PC-9 (cell line): ENCODE measurements at regions not wholly inside any gene's neighbourhood (a gene's known extent, or its start where the extent isn't known, plus 50 kb on each side); places are given as distances from the start of the nearest gene placed in this dataset.
"Not testable (repeated sequence)": the region's sequence is repeated elsewhere in the genome, so short reads cannot be mapped to it uniquely, and the experiment has no call there.

Experiments
- BruUV-seq: library from RNA; stranded (reverse); fragments of 400-500 nt; replicated peaks from 2 replicates; lab custom pipeline; 2021; lab: Mats Ljungman, UMichigan
- CTCF ChIA-PET: fragments of 300-600 bp; sonication (Branson Sonifier 250); formaldehyde crosslinking; loops from one replicate; lab custom pipeline; 2022; ENCODE audit warnings: antibody characterized with exemption; lab: Charles Lee
- POLR2A ChIA-PET: fragments of 300-600 bp; sonication (Branson Sonifier 250); formaldehyde crosslinking; loops from one replicate; lab custom pipeline; 2022; ENCODE audit warnings: antibody characterized with exemption; ENCODE audit not compliant: unreplicated experiment; lab: Charles Lee
- DNase-seq, 2 experiments: peaks; one replicate each; pipeline versions ENCODE4 v3.0.0 to v3.0.0-alpha.2; 2015 to 2022; ENCODE audit warnings: mixed read lengths in 1 of 2
- H2AFZ ChIP-seq: fragments of 200-600 bp; sonication (generic); 2 replicates; pipeline ENCODE4 v1.8.1; 2017; ENCODE audit warnings: antibody characterized with exemption
- H3F3A ChIP-seq: fragments of 200-600 bp; sonication (generic); 2 replicates; pipeline ENCODE4 v1.8.1; 2017; ENCODE audit warnings: antibody characterized with exemption, mild to moderate bottlenecking, low read depth; ENCODE audit not compliant: insufficient read depth
- H3K27ac ChIP-seq: fragments of 200-600 bp; sonication (generic); 2 replicates; pipeline ENCODE4 v1.6.1; 2016; ENCODE audit warnings: mixed run types
- H3K27me3 ChIP-seq: fragments of 200-600 bp; sonication (generic); 2 replicates; pipeline ENCODE4 v1.6.1; 2016; ENCODE audit warnings: low read depth, mixed run types; ENCODE audit not compliant: insufficient read depth
- H3K36me3 ChIP-seq: fragments of 200-600 bp; sonication (generic); 2 replicates; pipeline ENCODE4 v1.6.1; 2016; ENCODE audit warnings: low read depth, mixed run types
- H3K4me1 ChIP-seq: fragments of 200-600 bp; sonication (generic); replicated peaks from 2 replicates; pipeline ENCODE4 v1.6.1; 2016; ENCODE audit warnings: mixed run types; ENCODE audit not compliant: insufficient read depth
- H3K4me2 ChIP-seq: fragments of 200-600 bp; sonication (generic); 2 replicates; pipeline ENCODE4 v1.6.1; 2017; ENCODE audit warnings: mixed run types
- H3K4me3 ChIP-seq: fragments of 200-600 bp; sonication (generic); 2 replicates; pipeline ENCODE4 v1.6.1; 2016; ENCODE audit warnings: mixed run types
- H3K79me2 ChIP-seq: fragments of 200-600 bp; sonication (generic); 2 replicates; pipeline ENCODE4 v1.6.1; 2017; ENCODE audit warnings: low read depth, mixed run types
- H3K9me2 ChIP-seq: fragments of 200-600 bp; sonication (generic); 2 replicates; pipeline ENCODE4 v1.8.1; 2017; ENCODE audit warnings: mild to moderate bottlenecking; ENCODE audit not compliant: insufficient read depth
- H3K9me3 ChIP-seq: fragments of 200-600 bp; sonication (generic); 2 replicates; pipeline ENCODE4 v1.8.1; 2016; ENCODE audit warnings: low read depth; ENCODE audit not compliant: insufficient read depth
- H4K20me1 ChIP-seq: fragments of 200-600 bp; sonication (generic); 2 replicates; pipeline ENCODE4 v1.8.1; 2017; ENCODE audit not compliant: insufficient read depth
- EZH2 ChIP-seq: fragments of 200-600 bp; sonication (generic); IDR thresholded peaks from 2 replicates; pipeline ENCODE4 v1.8.0; 2017; ENCODE audit warnings: antibody characterized with exemption, low read depth
- intact Hi-C: fragments of 100-400 bp; cut with micrococcal nuclease; formaldehyde crosslinking; loops from one replicate; pipeline ENCODE4 v1.10.0; 2022; ENCODE audit not compliant: unreplicated experiment
- TF ChIP-seq, protein P1 (sequence below): fragments of 200-600 bp; sonication (generic); conservative IDR thresholded peaks from 2 replicates; pipeline ENCODE4 v1.6.1; 2017; ENCODE audit warnings: mixed run types, antibody characterized with exemption, mild to moderate bottlenecking, moderate library complexity

DNA sequence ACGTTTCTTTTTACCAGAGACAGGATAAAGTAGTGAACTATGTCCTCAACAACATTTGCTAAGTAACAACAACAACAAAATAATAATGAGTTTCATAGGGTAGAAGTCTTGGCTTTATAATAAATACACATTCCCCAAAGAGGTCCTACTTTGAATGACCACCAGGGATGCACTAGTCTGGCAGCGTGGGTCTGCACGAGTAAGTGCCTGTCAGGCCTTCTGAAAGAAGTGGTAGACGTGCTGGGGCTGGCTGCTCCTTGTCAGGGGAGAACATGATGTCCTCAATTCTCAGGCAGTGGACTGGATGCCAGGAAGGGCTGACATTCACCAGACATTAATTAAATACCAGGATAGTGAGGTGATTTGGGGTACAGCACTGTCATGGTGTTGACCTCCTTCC lies 331.1 kb downstream of the TMEM38B start:
- H2AFZ ChIP-seq = no peak overlapping the region

GRCh38 chr9:106030146-106030545 lies 335.8 kb downstream of the TMEM38B start:
- H3K9me3 ChIP-seq, H3K27ac ChIP-seq, H3K4me2 ChIP-seq, H3K27me3 ChIP-seq, H3K9me2 ChIP-seq, H2AFZ ChIP-seq, DNase-seq, POLR2A ChIA-PET, H3K36me3 ChIP-seq, H3K79me2 ChIP-seq, H3K4me1 ChIP-seq, H4K20me1 ChIP-seq, H3F3A ChIP-seq, BruUV-seq, CTCF ChIA-PET, H3K4me3 ChIP-seq, intact Hi-C loops: not testable (repeated sequence)

More for the DNA sequence above, 331.1 kb downstream of the TMEM38B start:
- intact Hi-C loops = no loop called here
- DNase-seq = no peak
- BruUV-seq = no TSS peak
- H3K79me2 ChIP-seq = no peaks in the 10 kb centered on the region
- H3K9me3 ChIP-seq = no peaks in the 10 kb centered on the region
- H4K20me1 ChIP-seq = no peaks in the 10 kb centered on the region
- no peak overlapping the region for H3K4me3 ChIP-seq
- H3K9me2 ChIP-seq = no peaks in the 10 kb centered on the region
- H3K4me1 ChIP-seq = no peaks in the 10 kb centered on the region
- ChIA-PET POLR2A (no interaction called here), CTCF (no interaction called here)
- no peak overlapping the region for H3K4me2 ChIP-seq
- no peaks in the 10 kb centered on the region for H3K36me3 ChIP-seq
- TF ChIP-seq, protein P1, sequence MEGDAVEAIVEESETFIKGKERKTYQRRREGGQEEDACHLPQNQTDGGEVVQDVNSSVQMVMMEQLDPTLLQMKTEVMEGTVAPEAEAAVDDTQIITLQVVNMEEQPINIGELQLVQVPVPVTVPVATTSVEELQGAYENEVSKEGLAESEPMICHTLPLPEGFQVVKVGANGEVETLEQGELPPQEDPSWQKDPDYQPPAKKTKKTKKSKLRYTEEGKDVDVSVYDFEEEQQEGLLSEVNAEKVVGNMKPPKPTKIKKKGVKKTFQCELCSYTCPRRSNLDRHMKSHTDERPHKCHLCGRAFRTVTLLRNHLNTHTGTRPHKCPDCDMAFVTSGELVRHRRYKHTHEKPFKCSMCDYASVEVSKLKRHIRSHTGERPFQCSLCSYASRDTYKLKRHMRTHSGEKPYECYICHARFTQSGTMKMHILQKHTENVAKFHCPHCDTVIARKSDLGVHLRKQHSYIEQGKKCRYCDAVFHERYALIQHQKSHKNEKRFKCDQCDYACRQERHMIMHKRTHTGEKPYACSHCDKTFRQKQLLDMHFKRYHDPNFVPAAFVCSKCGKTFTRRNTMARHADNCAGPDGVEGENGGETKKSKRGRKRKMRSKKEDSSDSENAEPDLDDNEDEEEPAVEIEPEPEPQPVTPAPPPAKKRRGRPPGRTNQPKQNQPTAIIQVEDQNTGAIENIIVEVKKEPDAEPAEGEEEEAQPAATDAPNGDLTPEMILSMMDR = no peak
- no peak for TF ChIP-seq EZH2
- H3F3A ChIP-seq = no peaks in the 10 kb centered on the region
- no peak overlapping the region for H3K27ac ChIP-seq
- H3K27me3 ChIP-seq = no peaks in the 10 kb centered on the region

DNA sequence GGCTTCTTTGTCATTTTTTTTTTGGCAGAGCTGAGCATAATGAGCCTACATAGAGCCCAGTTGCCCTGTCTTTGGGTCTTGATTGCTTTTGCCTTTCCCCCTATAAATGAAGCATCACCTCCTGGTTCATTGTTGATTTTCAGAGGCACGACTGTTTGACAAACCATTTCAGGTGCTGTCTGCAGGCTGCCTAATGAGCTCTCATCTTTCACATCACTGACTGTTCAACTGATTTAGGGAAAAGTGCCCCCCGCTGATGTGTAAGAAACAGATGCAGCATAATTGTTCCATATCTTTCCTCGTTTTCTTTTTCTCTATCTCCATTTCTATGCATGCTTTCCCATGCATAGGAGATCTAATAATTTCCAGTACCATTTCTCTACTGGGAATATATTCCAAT lies 338.6 kb downstream of the TMEM38B start:
- Histone ChIP-seq H3K79me2 (no peaks in the 10 kb centered on the region), H3K27ac (no peak overlapping the region), H3K4me1 (no peaks in the 10 kb centered on the region), H3K27me3 (no peaks in the 10 kb centered on the region), H3K36me3 (no peaks in the 10 kb centered on the region), H3K9me3 (no peaks in the 10 kb centered on the region), H2AFZ (no peak overlapping the region), H3K9me2 (no peaks in the 10 kb centered on the region), H4K20me1 (no peaks in the 10 kb centered on the region), H3K4me2 (no peak overlapping the region), H3F3A (no peaks in the 10 kb centered on the region), H3K4me3 (no peak overlapping the region)
- TF ChIP-seq, protein P1 = no peak
- TF ChIP-seq EZH2 = no peak
- DNase-seq = no peak
- CTCF ChIA-PET = no interaction called here
- POLR2A ChIA-PET = no interaction called here
- BruUV-seq = no TSS peak
- intact Hi-C loops = no loop called here

DNA sequence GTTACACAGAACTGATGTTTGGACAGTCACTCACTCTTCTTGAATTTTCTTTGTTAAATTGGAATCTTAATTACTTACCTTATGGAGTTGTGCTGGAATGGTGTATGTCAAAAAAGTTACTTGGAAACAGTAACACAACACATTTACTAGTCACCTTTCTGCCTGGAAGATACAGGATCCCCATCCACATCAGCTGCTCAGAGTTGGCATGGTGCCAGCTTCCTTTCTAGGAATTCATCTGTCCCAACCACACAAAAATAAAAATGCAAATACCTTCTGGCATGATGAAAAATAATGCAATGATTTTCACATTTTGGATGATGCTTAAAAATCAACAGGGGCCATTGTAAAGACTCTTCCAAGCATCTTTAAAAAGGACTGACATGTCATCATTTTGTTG lies 341.5 kb downstream of the TMEM38B start:
- no peaks in the 10 kb centered on the region for H3K79me2 ChIP-seq
- ChIA-PET POLR2A (no interaction called here), CTCF (no interaction called here)
- H3K4me3 ChIP-seq = no peak overlapping the region
- no peak overlapping the region for H3K27ac ChIP-seq
- H3F3A ChIP-seq = no peaks in the 10 kb centered on the region
- H3K9me2 ChIP-seq = no peaks in the 10 kb centered on the region
- no peak for DNase-seq
- no peak overlapping the region for H2AFZ ChIP-seq
- no peaks in the 10 kb centered on the region for H4K20me1 ChIP-seq
- H3K4me2 ChIP-seq = no peak overlapping the region
- TF ChIP-seq, protein P1 = no peak
- no peak for TF ChIP-seq EZH2
- H3K36me3 ChIP-seq = no peaks in the 10 kb centered on the region
- H3K9me3 ChIP-seq = no peaks in the 10 kb centered on the region
- intact Hi-C loops = no loop called here
- no TSS peak for BruUV-seq
- H3K4me1 ChIP-seq = no peaks in the 10 kb centered on the region
- H3K27me3 ChIP-seq = no peaks in the 10 kb centered on the region
